ENCODE measurements at regions not wholly inside any gene's neighbourhood (a gene's known extent, or its start where the extent isn't known, plus 50 kb on each side); places are given as distances from the start of the nearest gene placed in this dataset.

- H3K27ac ChIP-seq = no peak overlapping the region
- H3K27me3 ChIP-seq = no peaks in the 10 kb centered on the region
- peaks cover 24% of the 10 kb centered on the region for H3K4me1 ChIP-seq (ENCODE audit: insufficient read depth)
- WGBS (ENCODE audit: low lambda C conversion rate, missing lambda C conversion rate) = 40% methylated on average over 5 of the region's 5 CpGs
- H3K4me2 ChIP-seq = no peak overlapping the region
- no peaks in the 10 kb centered on the region for H3K36me3 ChIP-seq (replicated peaks; ENCODE audit: insufficient read depth, low read depth)
- no peak overlapping the region for H2AFZ ChIP-seq
- H3K79me2 ChIP-seq = no peaks in the 10 kb centered on the region
- H4K20me1 ChIP-seq (ENCODE audit: insufficient read depth, poor library complexity, severe bottlenecking) = no peaks in the 10 kb centered on the region
- no peaks in the 10 kb centered on the region for H3K9me2 ChIP-seq (replicated peaks; ENCODE audit: insufficient read depth)
- no peak for TF ChIP-seq CTCF (IDR thresholded peaks at IDR 0.05; ENCODE audit: poor library complexity)
- TF ChIP-seq EZH2 (IDR thresholded peaks at IDR 0.05; ENCODE audit: borderline replicate concordance) = no peak
- TF ChIP-seq EZH2phosphoT487 (IDR thresholded peaks at IDR 0.05; ENCODE audit: low read depth, severe bottlenecking, unreplicated experiment) = no peak
- H3K9me3 ChIP-seq (ENCODE audit: low read depth) = no peaks in the 10 kb centered on the region
- no peak for DNase-seq (ENCODE audit: low spot score)
- H3K4me3 ChIP-seq = no peak overlapping the region
Measured at GRCh38 chr12:114237230-114237629, 168.7 kb downstream of the TBX5 start.

- no peaks in the 10 kb centered on the region for H3K79me2 ChIP-seq
- no peaks in the 10 kb centered on the region for H3K9me3 ChIP-seq (ENCODE audit: low read depth)
- no peak for DNase-seq (ENCODE audit: low spot score)
- no peaks in the 10 kb centered on the region for H4K20me1 ChIP-seq (ENCODE audit: insufficient read depth, poor library complexity, severe bottlenecking)
- no peaks in the 10 kb centered on the region for H3K9me2 ChIP-seq (replicated peaks; ENCODE audit: insufficient read depth)
- TF ChIP-seq EZH2 (IDR thresholded peaks at IDR 0.05; ENCODE audit: borderline replicate concordance) = no peak
- TF ChIP-seq CTCF (IDR thresholded peaks at IDR 0.05; ENCODE audit: poor library complexity) = no peak
- TF ChIP-seq EZH2phosphoT487 (IDR thresholded peaks at IDR 0.05; ENCODE audit: low read depth, severe bottlenecking, unreplicated experiment) = no peak
- no peak overlapping the region for H3K4me3 ChIP-seq
- no peaks in the 10 kb centered on the region for H3K4me1 ChIP-seq (ENCODE audit: insufficient read depth)
- no peaks in the 10 kb centered on the region for H3K36me3 ChIP-seq (replicated peaks; ENCODE audit: insufficient read depth, low read depth)
- H2AFZ ChIP-seq = no peak overlapping the region
- no peak overlapping the region for H3K4me2 ChIP-seq
- 96% methylated on average over 2 of the region's 2 CpGs for WGBS (ENCODE audit: low lambda C conversion rate, missing lambda C conversion rate)
- H3K27ac ChIP-seq = no peak overlapping the region
- H3K27me3 ChIP-seq = peaks cover 6% of the 10 kb centered on the region
Measured at GRCh38 chr12:114232187-114232586, 173.8 kb downstream of the TBX5 start.

- Histone ChIP-seq H3K27ac (no peak overlapping the region), H3K9me3 (ENCODE audit: low read depth) (no peaks in the 10 kb centered on the region), H3K9me2 (replicated peaks; ENCODE audit: insufficient read depth) (no peaks in the 10 kb centered on the region), H3K4me1 (ENCODE audit: insufficient read depth) (peaks cover 5% of the 10 kb centered on the region), H3K4me2 (no peak overlapping the region), H3K27me3 (peaks cover 10% of the 10 kb centered on the region), H4K20me1 (ENCODE audit: insufficient read depth, poor library complexity, severe bottlenecking) (no peaks in the 10 kb centered on the region), H3K4me3 (no peak overlapping the region), H2AFZ (no peak overlapping the region), H3K36me3 (replicated peaks; ENCODE audit: insufficient read depth, low read depth) (no peaks in the 10 kb centered on the region), H3K79me2 (no peaks in the 10 kb centered on the region)
- no peak for DNase-seq (ENCODE audit: low spot score)
- TF ChIP-seq EZH2 (IDR thresholded peaks at IDR 0.05; ENCODE audit: borderline replicate concordance) = no peak
- TF ChIP-seq EZH2phosphoT487 (IDR thresholded peaks at IDR 0.05; ENCODE audit: low read depth, severe bottlenecking, unreplicated experiment) = no peak
- TF ChIP-seq CTCF (IDR thresholded peaks at IDR 0.05; ENCODE audit: poor library complexity) = no peak
- WGBS (ENCODE audit: low lambda C conversion rate, missing lambda C conversion rate) = 71% methylated on average over 1 of the region's 1 CpG
Measured at GRCh38 chr12:114229150-114229549, 176.8 kb downstream of the TBX5 start.

Measured in hepatocyte (in vitro differentiated cells).